ENCODE measurements at regions not wholly inside any gene's neighbourhood (a gene's known extent, or its start where the extent isn't known, plus 50 kb on each side); places are given as distances from the start of the nearest gene placed in this dataset.

GRCh38 chr2:194705398-194705797 is 951.6 kb upstream of the SLC39A10 start (continued):
- TF ChIP-seq USF2 (CRISPR knock-in tag; IDR thresholded peaks at IDR 0.05) (no peak), JUN (CRISPR knock-in tag; IDR thresholded peaks at IDR 0.05) (no peak), HMGXB4 (CRISPR knock-in tag; IDR thresholded peaks at IDR 0.05) (no peak), ZNF671 (CRISPR knock-in tag; IDR thresholded peaks at IDR 0.05) (no peak), ETV6 (CRISPR knock-in tag; IDR thresholded peaks at IDR 0.05) (no peak), ATF6 (CRISPR knock-in tag; IDR thresholded peaks at IDR 0.05) (no peak), AR (CRISPR knock-in tag; IDR thresholded peaks at IDR 0.05) (no peak), ERG (CRISPR knock-in tag; IDR thresholded peaks at IDR 0.05) (no peak)

GRCh38 chr2:194700726-194701125 is 956.3 kb upstream of the SLC39A10 start:
- H3K27ac Mint-ChIP-seq: no peak overlapping the region
- no peaks in the 10 kb centered on the region for H3K4me1 Mint-ChIP-seq
- CTCF ChIA-PET: interaction anchor here (0.6 kb wide), 1 partner anchor 53 kb away, joined by 4 read pairs; no protein-coding TSS in a partner anchor
- H3K27me3 Mint-ChIP-seq (ENCODE audit: low read depth): no peaks in the 10 kb centered on the region; the same call in 1 of the 2 replicates
- no peak for DNase-seq (ENCODE audit: low spot score)
- peaks cover 6% of the 10 kb centered on the region for H3K9me3 Mint-ChIP-seq
- no peaks in the 10 kb centered on the region for H3K36me3 Mint-ChIP-seq
- no peak overlapping the region for H3K4me3 Mint-ChIP-seq
- POLR2A ChIA-PET: no interaction called here
- no peak for ATAC-seq
- no peak for TF ChIP-seq ELF4 (CRISPR knock-in tag; IDR thresholded peaks at IDR 0.05; ENCODE audit: low read depth)
- no peak for TF ChIP-seq ZNF263 (CRISPR knock-in tag; IDR thresholded peaks at IDR 0.05; ENCODE audit: low read depth)
- TF ChIP-seq SOX15 (CRISPR knock-in tag; IDR thresholded peaks at IDR 0.05): no peak
- TF ChIP-seq OVOL2 (CRISPR knock-in tag; IDR thresholded peaks at IDR 0.05; ENCODE audit: borderline replicate concordance): no peak
- TF ChIP-seq FOXK1 (CRISPR knock-in tag; IDR thresholded peaks at IDR 0.05): no peak
- TF ChIP-seq JAZF1 (CRISPR knock-in tag; IDR thresholded peaks at IDR 0.05): no peak
- no peak for TF ChIP-seq ZNF425 (CRISPR knock-in tag; conservative IDR thresholded peaks at IDR 0.05)
- TF ChIP-seq NFATC4 (CRISPR knock-in tag; IDR thresholded peaks at IDR 0.05): no peak
- TF ChIP-seq ATF6 (CRISPR knock-in tag; IDR thresholded peaks at IDR 0.05): no peak
- TF ChIP-seq ATF2 (CRISPR knock-in tag; IDR thresholded peaks at IDR 0.05; ENCODE audit: borderline replicate concordance, low read depth): no peak
- no peak for TF ChIP-seq AR (CRISPR knock-in tag; IDR thresholded peaks at IDR 0.05)
- no peak for TF ChIP-seq ZNF121 (CRISPR knock-in tag; IDR thresholded peaks at IDR 0.05)
- TF ChIP-seq MXD4 (CRISPR knock-in tag; IDR thresholded peaks at IDR 0.05; ENCODE audit: borderline replicate concordance): no peak

Measured in WTC11 (cell line).